H1 (cell line): ENCODE measurements at regions not wholly inside any gene's neighbourhood (a gene's known extent, or its start where the extent isn't known, plus 50 kb on each side); places are given as distances from the start of the nearest gene placed in this dataset.

Experiments
- CBX5 ChIP-seq: fragments of 300-800, 300-1000 bp; sonication (generic); IDR thresholded peaks from 2 replicates; pipeline ENCODE4 v1.7.1; 2016; ENCODE audit warnings: antibody characterized with exemption, low read length, low read depth
- CHD1 ChIP-seq: IDR thresholded peaks from 2 replicates; pipeline ENCODE4 v1.6.1; 2012; ENCODE audit warnings: low read depth, low read length, improper control_type of control experiment
- EP300 ChIP-seq, 2 experiments: IDR thresholded peaks; 1 replicate in 1 of 2; 2 replicates in 1 of 2; pipeline ENCODE4 v1.6.1; 2011 to 2012; ENCODE audit warnings: low read depth in 2 of 2, low read length in 2 of 2, mild to moderate bottlenecking in 2 of 2, borderline replicate concordance in 1 of 2, inconsistent platforms in 1 of 2, moderate library complexity in 1 of 2
- EZH2 ChIP-seq: fragments of 200-600 bp; sonication (generic); IDR thresholded peaks from 2 replicates; pipeline ENCODE4 v1.7.1; 2012; ENCODE audit warnings: low read depth, mild to moderate bottlenecking, moderate library complexity, low read length, inconsistent platforms; ENCODE audit not compliant: severe bottlenecking
- JUND ChIP-seq: IDR thresholded peaks from 2 replicates; pipeline ENCODE4 v1.6.1; 2011; ENCODE audit warnings: mild to moderate bottlenecking, improper control_type of control experiment, low read length
- KDM5A ChIP-seq: fragments of 200-600 bp; IDR thresholded peaks from 2 replicates; pipeline ENCODE4 v1.7.1; 2012; ENCODE audit warnings: mild to moderate bottlenecking, low read length, inconsistent platforms, mixed read lengths
- POLR2A ChIP-seq, 2 experiments: IDR thresholded peaks; 1 replicate in 1 of 2; 2 replicates in 1 of 2; pipeline ENCODE4 v1.6.1; 2011; ENCODE audit warnings: low read depth in 2 of 2, low read length in 2 of 2, mild to moderate bottlenecking in 2 of 2; ENCODE audit errors: control extremely low read depth in 1 of 2
- POLR2AphosphoS5 ChIP-seq: IDR thresholded peaks from 2 replicates; pipeline ENCODE4 v1.6.1; 2011; ENCODE audit warnings: low read depth, low read length
- RNF2 ChIP-seq: fragments of 200-900, 300-1000 bp; sonication (generic); IDR thresholded peaks from 2 replicates; pipeline ENCODE4 v1.7.1; 2016; ENCODE audit warnings: borderline replicate concordance, low read depth, mild to moderate bottlenecking, antibody characterized with exemption, low read length; ENCODE audit not compliant: poor library complexity, severe bottlenecking; ENCODE audit errors: missing control alignments
- RXRA ChIP-seq: IDR thresholded peaks from 2 replicates; pipeline ENCODE4 v1.6.1; 2011; ENCODE audit warnings: low read depth, mild to moderate bottlenecking, low read length, moderate library complexity; ENCODE audit not compliant: insufficient read depth
- TBP ChIP-seq: IDR thresholded peaks from 2 replicates; pipeline ENCODE4 v1.6.1; 2011; ENCODE audit warnings: low read depth, low read length, improper control_type of control experiment
- TF ChIP-seq, protein P1 (sequence below), 3 experiments: IDR thresholded peaks; 1 replicate in 2 of 3; 2 replicates in 1 of 3; pipeline versions ENCODE4 v1.5.1 to v1.6.1; 2011; ENCODE audit warnings: low read length in 3 of 3, mild to moderate bottlenecking in 3 of 3, inconsistent platforms in 2 of 3, low read depth in 1 of 3, moderate library complexity in 1 of 3; ENCODE audit not compliant: insufficient read depth in 1 of 3; ENCODE audit errors: control extremely low read depth in 1 of 3
- TF ChIP-seq, protein P2 (sequence below): IDR thresholded peaks from 2 replicates; pipeline ENCODE4 v1.6.1; 2012; ENCODE audit warnings: inconsistent platforms

DNA sequence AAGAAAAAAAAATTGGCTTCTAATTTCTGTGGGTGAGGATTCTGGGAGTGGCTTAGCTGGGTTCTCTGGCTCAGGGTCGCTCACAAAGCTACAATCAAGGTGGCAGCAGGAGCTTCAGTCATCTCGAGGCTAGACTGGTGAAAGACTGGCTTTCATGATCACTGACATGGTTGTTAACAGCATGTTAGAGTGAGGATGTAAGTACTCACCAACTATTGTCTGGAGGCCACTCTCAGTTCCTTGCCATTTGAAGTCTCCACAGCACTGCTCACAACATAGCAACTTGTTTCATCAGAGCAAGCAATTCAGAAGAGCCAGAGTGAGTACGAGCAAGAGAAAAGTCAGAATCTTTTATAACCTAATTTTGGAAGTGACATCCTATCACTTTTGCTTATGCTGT lies 145.7 kb upstream of the PRSS16 start:
- TF ChIP-seq, protein P1, sequence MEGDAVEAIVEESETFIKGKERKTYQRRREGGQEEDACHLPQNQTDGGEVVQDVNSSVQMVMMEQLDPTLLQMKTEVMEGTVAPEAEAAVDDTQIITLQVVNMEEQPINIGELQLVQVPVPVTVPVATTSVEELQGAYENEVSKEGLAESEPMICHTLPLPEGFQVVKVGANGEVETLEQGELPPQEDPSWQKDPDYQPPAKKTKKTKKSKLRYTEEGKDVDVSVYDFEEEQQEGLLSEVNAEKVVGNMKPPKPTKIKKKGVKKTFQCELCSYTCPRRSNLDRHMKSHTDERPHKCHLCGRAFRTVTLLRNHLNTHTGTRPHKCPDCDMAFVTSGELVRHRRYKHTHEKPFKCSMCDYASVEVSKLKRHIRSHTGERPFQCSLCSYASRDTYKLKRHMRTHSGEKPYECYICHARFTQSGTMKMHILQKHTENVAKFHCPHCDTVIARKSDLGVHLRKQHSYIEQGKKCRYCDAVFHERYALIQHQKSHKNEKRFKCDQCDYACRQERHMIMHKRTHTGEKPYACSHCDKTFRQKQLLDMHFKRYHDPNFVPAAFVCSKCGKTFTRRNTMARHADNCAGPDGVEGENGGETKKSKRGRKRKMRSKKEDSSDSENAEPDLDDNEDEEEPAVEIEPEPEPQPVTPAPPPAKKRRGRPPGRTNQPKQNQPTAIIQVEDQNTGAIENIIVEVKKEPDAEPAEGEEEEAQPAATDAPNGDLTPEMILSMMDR (IDR thresholded peaks at IDR 0.05; ENCODE audit: control extremely low read depth in 1 of 3, insufficient read depth in 1 of 3, low read depth in 1 of 3, low read length in 3 of 3): no peak
- TF ChIP-seq, protein P2, sequence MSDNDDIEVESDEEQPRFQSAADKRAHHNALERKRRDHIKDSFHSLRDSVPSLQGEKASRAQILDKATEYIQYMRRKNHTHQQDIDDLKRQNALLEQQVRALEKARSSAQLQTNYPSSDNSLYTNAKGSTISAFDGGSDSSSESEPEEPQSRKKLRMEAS: no peak
- TF ChIP-seq EZH2: no peak
- no peak for TF ChIP-seq EP300 (IDR thresholded peaks at IDR 0.05; ENCODE audit: borderline replicate concordance in 1 of 2, low read depth in 2 of 2, low read length in 2 of 2)
- TF ChIP-seq TBP: no peak
- no peak for TF ChIP-seq JUND
- TF ChIP-seq POLR2A (IDR thresholded peaks at IDR 0.05; ENCODE audit: control extremely low read depth in 1 of 2, low read depth in 2 of 2, low read length in 2 of 2): no peak
- no peak for TF ChIP-seq KDM5A
- TF ChIP-seq CHD1: no peak
- TF ChIP-seq RNF2: no peak
- no peak for TF ChIP-seq RXRA
- TF ChIP-seq CBX5: no peak
- TF ChIP-seq POLR2AphosphoS5: no peak
